Thymus (tissue), 11 donors: ENCODE measurements at regions not wholly inside any gene's neighbourhood (a gene's known extent, or its start where the extent isn't known, plus 50 kb on each side); places are given as distances from the start of the nearest gene placed in this dataset.

ENCODE experiments used
- DNase-seq, 9 donors: peaks; one replicate each; pipeline ENCODE4 v3.0.0-alpha.2; 2013; ENCODE audit warnings: low spot score in 9 of 9, low read depth in 6 of 9, missing footprints in 1 of 9
- H3K27ac ChIP-seq, 2 donors: one replicate each; pipeline ENCODE4 v1.5.1; 2013; ENCODE audit warnings: control low read depth in 1 of 2, low read depth in 1 of 2, low read length in 1 of 2, mild to moderate bottlenecking in 1 of 2, moderate library complexity in 1 of 2
- H3K27me3 ChIP-seq, 2 donors: one replicate each; pipeline ENCODE4 v1.5.1; 2013; ENCODE audit warnings: low read length in 1 of 2; ENCODE audit not compliant: control insufficient read depth in 2 of 2, insufficient read depth in 1 of 2
- H3K36me3 ChIP-seq, 2 donors: one replicate each; pipeline ENCODE4 v1.5.1; 2013; ENCODE audit warnings: low read length in 1 of 2, mild to moderate bottlenecking in 1 of 2, moderate library complexity in 1 of 2; ENCODE audit not compliant: control insufficient read depth in 2 of 2, insufficient read depth in 2 of 2
- H3K4me1 ChIP-seq, 2 donors: one replicate each; pipeline ENCODE4 v1.5.1; 2013; ENCODE audit warnings: low read length in 2 of 2; ENCODE audit not compliant: control insufficient read depth in 2 of 2, insufficient read depth in 2 of 2
- H3K4me3 ChIP-seq, 2 donors: one replicate each; pipeline ENCODE4 v1.5.1; 2013; ENCODE audit warnings: low read length in 2 of 2, control low read depth in 1 of 2, mild to moderate bottlenecking in 1 of 2
- H3K9me3 ChIP-seq, 2 donors: one replicate each; pipeline ENCODE4 v1.5.1; 2013; ENCODE audit warnings: low read length in 1 of 2, mild to moderate bottlenecking in 1 of 2; ENCODE audit not compliant: control insufficient read depth in 2 of 2, insufficient read depth in 1 of 2
- WGBS: extraction: QIAGEN DNeasy Blood & Tissue Kit; methylation state at CpG from one replicate; pipeline ENCODE4 v1.1.7; 2013; 5-methylcytosine and 5-hydroxymethylcytosine counted together
- donor health status: healthy.

- no peak overlapping the region for H3K4me3 ChIP-seq
- no peaks in the 10 kb centered on the region for H3K36me3 ChIP-seq
- H3K27ac ChIP-seq, result no peak overlapping the region
- no peaks in the 10 kb centered on the region for H3K9me3 ChIP-seq
- no peak for DNase-seq
- no peaks in the 10 kb centered on the region for H3K27me3 ChIP-seq
- no peaks in the 10 kb centered on the region for H3K4me1 ChIP-seq
- 81% methylated on average over 1 of the region's 1 CpG for WGBS
Measured at GRCh38 chr3:124125315-124125714, 133.4 kb upstream of the ROPN1 start.

- no peak for DNase-seq
- Histone ChIP-seq H3K27ac (no peak overlapping the region), H3K27me3 (no peaks in the 10 kb centered on the region), H3K9me3 (no peaks in the 10 kb centered on the region), H3K4me1 (no peaks in the 10 kb centered on the region), H3K4me3 (no peak overlapping the region), H3K36me3 (no peaks in the 10 kb centered on the region)
- WGBS, result 98% methylated on average over 1 of the region's 1 CpG
Measured at GRCh38 chr3:124126436-124127023, 134.6 kb upstream of the ROPN1 start.

- H3K4me3 ChIP-seq, result no peak overlapping the region
- H3K4me1 ChIP-seq, result no peaks in the 10 kb centered on the region
- no peaks in the 10 kb centered on the region for H3K9me3 ChIP-seq
- no peak overlapping the region for H3K27ac ChIP-seq
- H3K36me3 ChIP-seq, result no peaks in the 10 kb centered on the region
- no peak for DNase-seq
- H3K27me3 ChIP-seq, result peaks cover 0 to 2% of the 10 kb centered on the region in 2 donors
Measured at GRCh38 chr3:124131158-124131557, 139.2 kb upstream of the ROPN1 start.

- peaks cover 0 to 2% of the 10 kb centered on the region in 2 donors for H3K27me3 ChIP-seq
- no peaks in the 10 kb centered on the region for H3K36me3 ChIP-seq
- no peaks in the 10 kb centered on the region for H3K4me1 ChIP-seq
- WGBS, result 59% methylated on average over 2 of the region's 2 CpGs
- no peak for DNase-seq
- no peaks in the 10 kb centered on the region for H3K9me3 ChIP-seq
- no peak overlapping the region for H3K27ac ChIP-seq
- H3K4me3 ChIP-seq, result no peak overlapping the region
Measured at GRCh38 chr3:124131580-124131979, 139.7 kb upstream of the ROPN1 start.

GRCh38 chr3:124132813-124133212 is 140.9 kb upstream of the ROPN1 start:
- Histone ChIP-seq H3K4me1 (no peaks in the 10 kb centered on the region), H3K27ac (no peak overlapping the region), H3K4me3 (no peak overlapping the region), H3K36me3 (no peaks in the 10 kb centered on the region), H3K27me3 (peaks cover 0 to 2% of the 10 kb centered on the region in 2 donors), H3K9me3 (no peaks in the 10 kb centered on the region)
- no peak for DNase-seq
- WGBS, result 66% methylated on average over 2 of the region's 2 CpGs

- H3K27me3 ChIP-seq, result peaks cover 0 to 2% of the 10 kb centered on the region in 2 donors
- H3K4me1 ChIP-seq, result no peaks in the 10 kb centered on the region
- H3K4me3 ChIP-seq, result no peak overlapping the region
- DNase-seq, result no peak
- H3K9me3 ChIP-seq, result no peaks in the 10 kb centered on the region
- no peak overlapping the region for H3K27ac ChIP-seq
- 95% methylated on average over 6 of the region's 6 CpGs for WGBS
- no peaks in the 10 kb centered on the region for H3K36me3 ChIP-seq
Measured at GRCh38 chr3:124133366-124133940, 141.5 kb upstream of the ROPN1 start.

- DNase-seq, result no peak
- H3K9me3 ChIP-seq, result no peaks in the 10 kb centered on the region
Measured at GRCh38 chr3:124137216-124137615, 145.3 kb upstream of the ROPN1 start.

GRCh38 chr3:124138148-124138547 is 146.2 kb upstream of the ROPN1 start:
- Histone ChIP-seq H3K9me3 (no peaks in the 10 kb centered on the region), H3K4me3 (no peak overlapping the region), H3K27ac (no peak overlapping the region), H3K4me1 (no peaks in the 10 kb centered on the region), H3K27me3 (no peaks in the 10 kb centered on the region), H3K36me3 (no peaks in the 10 kb centered on the region)
- DNase-seq, result no peak

More at GRCh38 chr3:124137216-124137615, 145.3 kb upstream of the ROPN1 start:
- Histone ChIP-seq H3K4me1 (no peaks in the 10 kb centered on the region), H3K27ac (no peak overlapping the region), H3K27me3 (peaks cover 0 to 2% of the 10 kb centered on the region in 2 donors), H3K4me3 (no peak overlapping the region), H3K36me3 (no peaks in the 10 kb centered on the region)

GRCh38 chr3:124140746-124141145 is 148.8 kb upstream of the ROPN1 start:
- no peaks in the 10 kb centered on the region for H3K36me3 ChIP-seq
- WGBS, result 90% methylated on average over 4 of the region's 4 CpGs

More at GRCh38 chr3:124140746-124141145, 148.8 kb upstream of the ROPN1 start:
- no peak overlapping the region for H3K4me3 ChIP-seq
- no peaks in the 10 kb centered on the region for H3K9me3 ChIP-seq
- no peaks in the 10 kb centered on the region for H3K27me3 ChIP-seq
- no peak for DNase-seq
- no peak overlapping the region for H3K27ac ChIP-seq
- H3K4me1 ChIP-seq, result no peaks in the 10 kb centered on the region
